IPS-20b (cell line): ENCODE measurements at regions not wholly inside any gene's neighbourhood (a gene's known extent, or its start where the extent isn't known, plus 50 kb on each side); places are given as distances from the start of the nearest gene placed in this dataset.
"Not testable (repeated sequence)": the region's sequence is repeated elsewhere in the genome, so short reads cannot be mapped to it uniquely, and the experiment has no call there.

Source experiments
- H3K27ac ChIP-seq: one replicate; pipeline ENCODE4 v1.5.1; 2013; ENCODE audit warnings: low read length
- H3K27me3 ChIP-seq: 2 replicates; pipeline ENCODE4 v1.6.1; 2013; ENCODE audit warnings: mild to moderate bottlenecking, low read length, inconsistent platforms; ENCODE audit not compliant: insufficient read depth
- H3K36me3 ChIP-seq: 2 replicates; pipeline ENCODE4 v1.6.1; 2013; ENCODE audit warnings: low read depth, mild to moderate bottlenecking, inconsistent platforms, low read length, moderate library complexity; ENCODE audit not compliant: insufficient read depth
- H3K4me1 ChIP-seq: 2 replicates; pipeline ENCODE4 v1.6.1; 2013; ENCODE audit warnings: mild to moderate bottlenecking, control low read depth, inconsistent platforms, low read length, moderate library complexity; ENCODE audit not compliant: insufficient read depth
- H3K4me3 ChIP-seq: 2 replicates; pipeline ENCODE4 v1.5.1; 2013; ENCODE audit warnings: mild to moderate bottlenecking, low read length, inconsistent platforms
- H3K9ac ChIP-seq: 2 replicates; pipeline ENCODE4 v1.6.1; 2013; ENCODE audit warnings: low read depth, mild to moderate bottlenecking, inconsistent platforms, low read length, moderate library complexity
- H3K9me3 ChIP-seq: 2 replicates; pipeline ENCODE4 v1.6.1; 2013; ENCODE audit warnings: mild to moderate bottlenecking, low read depth, low read length, inconsistent platforms; ENCODE audit not compliant: insufficient read depth

- no peaks in the 10 kb centered on the region for H3K4me1 ChIP-seq
These were observed 795.3 kb downstream of the SLITRK1 start for GRCh38 chr13:83086948-83087347.

GRCh38 chr13:83086088-83086487, 796.2 kb downstream of the SLITRK1 start:
- Histone ChIP-seq H3K36me3 (no peaks in the 10 kb centered on the region), H3K27ac (no peak overlapping the region), H3K4me3 (no peak overlapping the region), H3K9me3 (peaks cover 14% of the 10 kb centered on the region; the same call in 1 of the 2 replicates), H3K9ac (no peak overlapping the region), H3K27me3 (no peaks in the 10 kb centered on the region), H3K4me1 (no peaks in the 10 kb centered on the region)

More at GRCh38 chr13:83086948-83087347, 795.3 kb downstream of the SLITRK1 start:
- Histone ChIP-seq H3K9me3 (peaks cover 14% of the 10 kb centered on the region; the same call in 1 of the 2 replicates), H3K27ac (no peak overlapping the region), H3K27me3 (no peaks in the 10 kb centered on the region), H3K36me3 (no peaks in the 10 kb centered on the region), H3K9ac (no peak overlapping the region), H3K4me3 (no peak overlapping the region)

DNA sequence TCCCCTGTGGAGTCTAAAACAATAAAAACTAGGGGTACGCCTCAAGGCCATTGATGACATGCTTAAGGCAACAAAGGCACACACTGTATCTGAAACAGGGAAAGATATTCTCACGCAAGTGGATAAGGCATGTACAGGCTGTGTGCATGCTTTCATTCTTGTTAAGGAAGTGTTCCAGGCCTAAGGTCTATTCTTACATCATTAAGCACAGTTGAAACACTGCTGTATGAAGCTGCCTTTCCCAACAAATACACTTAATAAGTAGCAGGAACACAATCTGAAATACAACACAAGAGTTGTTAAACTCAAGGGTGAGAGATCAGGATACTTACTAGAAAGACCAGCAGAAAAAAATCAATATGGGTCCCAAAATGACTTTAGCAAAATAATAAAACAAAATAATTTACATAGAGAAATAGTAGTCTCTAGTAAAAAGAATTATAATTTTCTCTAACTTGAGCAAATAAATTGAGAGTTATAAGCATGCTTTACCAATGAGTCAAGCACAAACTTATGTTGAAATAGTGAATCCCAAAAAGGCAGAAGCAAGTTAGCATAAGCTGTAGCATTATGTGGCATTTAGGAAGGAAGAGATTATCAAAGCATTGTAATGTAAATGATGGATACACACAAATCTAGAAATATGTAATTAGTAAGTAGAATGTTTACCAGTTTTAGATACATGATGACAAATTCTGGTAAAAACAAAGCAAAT, 796.9 kb downstream of the SLITRK1 start:
- H3K27ac ChIP-seq = no peak overlapping the region

DNA sequence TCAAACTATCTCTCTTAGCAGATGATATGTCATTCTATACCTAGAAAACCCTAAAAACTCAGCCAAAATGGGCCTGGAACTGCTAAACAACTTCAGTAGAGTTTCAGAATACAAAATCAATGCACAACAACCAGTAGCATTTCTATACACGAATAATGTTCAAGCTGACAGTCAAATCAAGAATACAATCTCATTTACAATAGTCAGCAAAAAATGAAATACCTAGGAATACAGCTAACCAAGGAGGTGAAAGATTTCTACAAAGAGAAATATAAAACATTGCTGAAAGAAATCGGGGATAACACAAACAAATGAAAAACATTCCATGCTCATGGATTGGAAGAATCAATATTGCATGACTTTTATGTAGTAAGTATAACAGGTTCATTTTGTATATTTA, 804.8 kb downstream of the SLITRK1 start:
- Histone ChIP-seq H3K9ac (no peak overlapping the region), H3K4me3 (no peak overlapping the region), H3K27ac (no peak overlapping the region), H3K27me3 (no peaks in the 10 kb centered on the region), H3K36me3 (no peaks in the 10 kb centered on the region), H3K4me1 (no peaks in the 10 kb centered on the region), H3K9me3 (0 out of 2 replicates have a peak, but pooled peaks cover under 1% of the 10 kb centered on the region)

More for the DNA sequence above, 796.9 kb downstream of the SLITRK1 start:
- no peaks in the 10 kb centered on the region for H3K27me3 ChIP-seq
- H3K4me1 ChIP-seq = no peaks in the 10 kb centered on the region
- no peak overlapping the region for H3K4me3 ChIP-seq
- H3K9ac ChIP-seq = no peak overlapping the region
- H3K9me3 ChIP-seq = peaks cover 14% of the 10 kb centered on the region; the same call in 1 of the 2 replicates
- H3K36me3 ChIP-seq = no peaks in the 10 kb centered on the region

GRCh38 chr13:83073930-83074329, 808.3 kb downstream of the SLITRK1 start:
- H3K4me3 ChIP-seq, H3K27ac ChIP-seq, H3K27me3 ChIP-seq, H3K9me3 ChIP-seq, H3K9ac ChIP-seq, H3K36me3 ChIP-seq, H3K4me1 ChIP-seq: not testable (repeated sequence)

GRCh38 chr13:83065108-83065507, 817.2 kb downstream of the SLITRK1 start:
- Histone ChIP-seq H3K4me1 (no peaks in the 10 kb centered on the region), H3K4me3 (no peak overlapping the region), H3K9ac (no peak overlapping the region), H3K27me3 (no peaks in the 10 kb centered on the region), H3K36me3 (no peaks in the 10 kb centered on the region), H3K9me3 (no peaks in the 10 kb centered on the region), H3K27ac (no peak overlapping the region)

GRCh38 chr13:83057119-83057518, 825.2 kb downstream of the SLITRK1 start:
- H3K4me3 ChIP-seq = no peak overlapping the region
- no peaks in the 10 kb centered on the region for H3K4me1 ChIP-seq
- H3K27me3 ChIP-seq = no peaks in the 10 kb centered on the region
- H3K9me3 ChIP-seq = no peaks in the 10 kb centered on the region
- no peak overlapping the region for H3K9ac ChIP-seq
- no peak overlapping the region for H3K27ac ChIP-seq
- no peaks in the 10 kb centered on the region for H3K36me3 ChIP-seq

DNA sequence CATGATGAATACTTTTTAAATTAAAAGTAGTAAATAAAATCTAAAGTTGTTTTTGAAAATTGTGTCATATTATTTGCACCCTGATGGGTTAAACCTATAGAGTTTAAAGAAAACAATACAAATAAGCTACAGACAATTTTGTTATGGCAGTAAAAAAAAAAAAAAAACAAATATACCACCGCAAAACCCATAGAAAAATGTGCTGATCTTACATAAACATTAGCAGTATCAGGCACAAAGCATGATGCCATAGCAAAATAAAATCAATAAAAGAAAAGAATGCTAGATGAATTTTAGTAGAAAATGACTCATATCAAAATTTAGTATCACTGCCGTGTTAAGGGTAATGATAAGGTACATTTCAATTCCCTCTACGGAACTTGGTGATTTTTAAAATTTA, 826.0 kb downstream of the SLITRK1 start:
- no peak overlapping the region for H3K4me3 ChIP-seq
- H3K9me3 ChIP-seq = no peaks in the 10 kb centered on the region
- H3K36me3 ChIP-seq = no peaks in the 10 kb centered on the region
- no peak overlapping the region for H3K9ac ChIP-seq
- H3K27ac ChIP-seq = no peak overlapping the region
- no peaks in the 10 kb centered on the region for H3K4me1 ChIP-seq
- no peaks in the 10 kb centered on the region for H3K27me3 ChIP-seq

GRCh38 chr13:83048419-83048818, 833.9 kb downstream of the SLITRK1 start:
- no peaks in the 10 kb centered on the region for H3K9me3 ChIP-seq
- no peaks in the 10 kb centered on the region for H3K27me3 ChIP-seq
- no peak overlapping the region for H3K4me3 ChIP-seq
- H3K4me1 ChIP-seq = no peaks in the 10 kb centered on the region
- no peaks in the 10 kb centered on the region for H3K36me3 ChIP-seq
- H3K9ac ChIP-seq = no peak overlapping the region
- H3K27ac ChIP-seq = no peak overlapping the region

- no peak overlapping the region for H3K9ac ChIP-seq
- H3K27me3 ChIP-seq = no peaks in the 10 kb centered on the region
- no peaks in the 10 kb centered on the region for H3K9me3 ChIP-seq
- no peak overlapping the region for H3K4me3 ChIP-seq
- no peak overlapping the region for H3K27ac ChIP-seq
- H3K36me3 ChIP-seq = no peaks in the 10 kb centered on the region
- H3K4me1 ChIP-seq = no peaks in the 10 kb centered on the region
These were observed 857.2 kb downstream of the SLITRK1 start for GRCh38 chr13:83024955-83025594.

DNA sequence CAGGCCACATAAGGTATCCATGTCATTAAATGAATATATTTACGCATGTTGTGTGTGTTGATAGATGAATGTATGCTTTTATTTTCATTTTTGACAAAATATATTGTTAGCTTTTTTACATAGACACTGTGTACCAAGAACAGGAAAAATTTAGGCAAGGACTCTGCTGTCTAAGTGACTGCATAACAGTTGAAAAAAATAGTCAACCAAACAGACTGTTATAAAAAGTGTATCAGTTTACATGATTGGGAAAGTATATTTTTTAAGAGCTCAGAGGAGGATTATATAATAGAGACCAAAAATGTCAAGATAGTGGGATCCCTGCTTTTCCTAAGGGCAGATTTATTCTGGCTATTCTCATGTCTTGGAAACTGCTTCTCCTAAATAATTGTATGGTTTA, 858.0 kb downstream of the SLITRK1 start:
- H3K4me3 ChIP-seq = no peak overlapping the region
- no peak overlapping the region for H3K9ac ChIP-seq
- H3K27me3 ChIP-seq = no peaks in the 10 kb centered on the region
- H3K4me1 ChIP-seq = no peaks in the 10 kb centered on the region
- no peak overlapping the region for H3K27ac ChIP-seq
- H3K36me3 ChIP-seq = no peaks in the 10 kb centered on the region
- H3K9me3 ChIP-seq = no peaks in the 10 kb centered on the region

DNA sequence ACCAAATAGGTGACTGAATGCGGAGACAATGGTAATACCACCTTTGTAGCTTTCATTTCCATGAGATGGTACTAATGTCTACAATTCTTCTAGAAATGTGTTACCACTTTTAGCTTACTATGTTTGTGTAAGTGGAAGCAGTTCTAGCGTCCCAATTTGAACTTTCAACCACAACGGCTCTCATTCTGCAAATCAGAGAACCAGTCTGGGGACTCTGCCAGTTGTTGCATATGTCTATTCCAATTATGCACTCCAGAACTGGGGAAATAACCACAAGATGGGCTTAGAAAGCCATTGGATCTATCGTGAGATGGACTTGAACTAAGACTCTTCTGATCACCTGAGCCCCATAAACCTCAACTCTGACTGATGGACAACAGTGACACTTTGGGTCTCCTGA, 862.3 kb downstream of the SLITRK1 start:
- H3K4me1 ChIP-seq = no peaks in the 10 kb centered on the region
- H3K27me3 ChIP-seq = no peaks in the 10 kb centered on the region
- no peak overlapping the region for H3K4me3 ChIP-seq
- H3K36me3 ChIP-seq = no peaks in the 10 kb centered on the region
- H3K9ac ChIP-seq = no peak overlapping the region
- no peaks in the 10 kb centered on the region for H3K9me3 ChIP-seq
- H3K27ac ChIP-seq = no peak overlapping the region
